HEK293T (cell line): ENCODE measurements at regions not wholly inside any gene's neighbourhood (a gene's known extent, or its start where the extent isn't known, plus 50 kb on each side); places are given as distances from the start of the nearest gene placed in this dataset.

ENCODE experiments used
- FOXA1 ChIP-seq: fragments of 450-650 bp; IDR thresholded peaks from 2 replicates; pipeline ENCODE4 v1.6.1; 2016; ENCODE audit warnings: mild to moderate bottlenecking
- SUZ12 ChIP-seq: fragments of 450-650 bp; IDR thresholded peaks from 2 replicates; pipeline ENCODE4 v1.6.1; 2016; ENCODE audit warnings: mild to moderate bottlenecking

DNA sequence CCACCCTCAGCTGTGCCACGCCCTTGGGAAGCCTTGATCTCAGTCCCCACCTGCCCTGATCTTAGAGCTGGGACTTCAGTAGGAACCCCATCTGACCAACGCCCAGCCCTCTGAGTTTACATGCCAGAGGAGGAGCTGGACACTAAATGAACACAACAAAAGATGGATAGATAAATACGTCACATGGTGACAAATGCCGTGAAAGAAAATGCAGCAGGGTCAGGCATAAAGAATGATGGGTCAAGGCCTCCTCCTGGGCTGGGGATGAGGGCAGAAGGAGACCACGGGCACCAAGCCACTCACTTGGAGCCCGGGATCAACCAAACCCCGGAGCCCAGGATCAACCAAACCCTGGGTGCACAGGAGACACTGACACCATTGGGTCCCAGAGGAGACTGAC is 354.9 kb downstream of the C16orf95 start:
- TF ChIP-seq SUZ12 (no peak), FOXA1 (no peak)
